OCI-LY1 (cell line): ENCODE measurements at regions not wholly inside any gene's neighbourhood (a gene's known extent, or its start where the extent isn't known, plus 50 kb on each side); places are given as distances from the start of the nearest gene placed in this dataset.

Experiments
- H2AFZ ChIP-seq: fragments of 200-600 bp; sonication (generic), shearing (Covaris generic); 2 replicates; pipeline ENCODE4 v1.6.0; 2014; ENCODE audit warnings: antibody characterized with exemption, mild to moderate bottlenecking, low read length
- H3F3A ChIP-seq: fragments of 200-600 bp; sonication (generic), shearing (Covaris generic); 2 replicates; pipeline ENCODE4 v1.6.0; 2014; ENCODE audit warnings: mild to moderate bottlenecking, antibody characterized with exemption, low read length, moderate library complexity; ENCODE audit not compliant: insufficient read depth
- H3K27ac ChIP-seq: fragments of 200-600 bp; sonication (generic); 2 replicates; pipeline ENCODE4 v1.5.1; 2014; ENCODE audit warnings: low read length, mixed run types, mild to moderate bottlenecking, low read depth; ENCODE audit not compliant: poor library complexity, severe bottlenecking
- H3K27me3 ChIP-seq: fragments of 200-600 bp; sonication (generic); 2 replicates; pipeline ENCODE4 v1.6.0; 2014; ENCODE audit warnings: antibody characterized with exemption, mild to moderate bottlenecking, low read length, moderate library complexity; ENCODE audit not compliant: insufficient read depth
- H3K36me3 ChIP-seq: fragments of 200-600 bp; sonication (generic); 2 replicates; pipeline ENCODE4 v1.6.1; 2014; ENCODE audit warnings: mild to moderate bottlenecking, antibody characterized with exemption, low read length, moderate library complexity, mixed read lengths; ENCODE audit not compliant: insufficient read depth
- H3K4me1 ChIP-seq: fragments of 200-600 bp; sonication (generic); 2 replicates; pipeline ENCODE4 v1.5.1; 2014; ENCODE audit warnings: mild to moderate bottlenecking, low read length, moderate library complexity; ENCODE audit not compliant: insufficient read depth, severe bottlenecking
- H3K4me2 ChIP-seq: fragments of 200-600 bp; sonication (generic), shearing (Covaris generic); 2 replicates; pipeline ENCODE4 v1.6.1; 2014; ENCODE audit warnings: low read length
- H3K4me3 ChIP-seq: fragments of 200-600 bp; sonication (generic); 2 replicates; pipeline ENCODE4 v1.5.1; 2014; ENCODE audit warnings: low read length, low read depth, mild to moderate bottlenecking, mixed read lengths; ENCODE audit not compliant: poor library complexity, severe bottlenecking
- H3K79me2 ChIP-seq: fragments of 200-600 bp; shearing (Covaris generic); 2 replicates; pipeline ENCODE4 v1.6.1; 2016; ENCODE audit warnings: mixed run types, low read length, mixed read lengths; ENCODE audit not compliant: insufficient read depth
- H3K9ac ChIP-seq: fragments of 200-600 bp; sonication (generic), shearing (Covaris generic); 2 replicates; pipeline ENCODE4 v1.6.1; 2014; ENCODE audit warnings: mild to moderate bottlenecking, low read length, mixed read lengths
- H3K9me2 ChIP-seq: fragments of 200-600 bp; sonication (generic), shearing (Covaris generic); 2 replicates; pipeline ENCODE4 v1.6.1; 2014; ENCODE audit warnings: low read depth, mild to moderate bottlenecking, low read length, mixed read lengths
- H3K9me3 ChIP-seq: fragments of 200-600 bp; shearing (Covaris generic); 2 replicates; pipeline ENCODE4 v1.6.1; 2014; ENCODE audit warnings: low read length, mixed read lengths
- H4K20me1 ChIP-seq: fragments of 200-600 bp; sonication (generic), shearing (Covaris generic); 2 replicates; pipeline ENCODE4 v1.6.0; 2016; ENCODE audit warnings: mild to moderate bottlenecking, low read length; ENCODE audit not compliant: insufficient read depth
- CTCF ChIP-seq: fragments of 200-600 bp; sonication (generic), shearing (Covaris generic); IDR thresholded peaks from 2 replicates; pipeline ENCODE4 v1.5.1; 2017; ENCODE audit warnings: mild to moderate bottlenecking, antibody characterized with exemption, low read length, moderate library complexity, mixed read lengths
- EZH2 ChIP-seq: fragments of 200-600 bp; sonication (generic), shearing (Covaris generic); IDR thresholded peaks from 2 replicates; pipeline ENCODE4 v1.8.0; 2017; ENCODE audit warnings: borderline replicate concordance, mixed run types, mild to moderate bottlenecking, antibody characterized with exemption, low read length, moderate library complexity, mixed read lengths

GRCh38 chr14:44626423-44626822 lies 119.3 kb upstream of the FSCB start:
- Histone ChIP-seq H3K9ac (no peak overlapping the region), H3K27ac (no peak overlapping the region), H3K36me3 (no peaks in the 10 kb centered on the region), H3K4me3 (no peak overlapping the region), H3K79me2 (no peaks in the 10 kb centered on the region), H3K4me2 (no peak overlapping the region), H3K9me3 (no peaks in the 10 kb centered on the region), H3K4me1 (no peaks in the 10 kb centered on the region), H3K27me3 (no peaks in the 10 kb centered on the region), H3F3A (no peaks in the 10 kb centered on the region), H4K20me1 (no peaks in the 10 kb centered on the region), H2AFZ (no peak overlapping the region), H3K9me2 (no peaks in the 10 kb centered on the region)
- TF ChIP-seq CTCF (no peak), EZH2 (no peak)

- Histone ChIP-seq H3K9me3 (no peaks in the 10 kb centered on the region), H3K4me1 (no peaks in the 10 kb centered on the region), H3K4me3 (no peak overlapping the region), H3K4me2 (no peak overlapping the region), H4K20me1 (no peaks in the 10 kb centered on the region), H3K27me3 (no peaks in the 10 kb centered on the region), H2AFZ (no peak overlapping the region), H3K79me2 (no peaks in the 10 kb centered on the region), H3K9me2 (no peaks in the 10 kb centered on the region), H3K36me3 (no peaks in the 10 kb centered on the region), H3K9ac (no peak overlapping the region), H3F3A (no peaks in the 10 kb centered on the region), H3K27ac (no peak overlapping the region)
- TF ChIP-seq CTCF (no peak), EZH2 (no peak)
These were observed 118.0 kb upstream of the FSCB start for GRCh38 chr14:44625098-44625497.

- H4K20me1 ChIP-seq = no peaks in the 10 kb centered on the region
- TF ChIP-seq CTCF (no peak), EZH2 (no peak)
These were observed 113.3 kb upstream of the FSCB start for GRCh38 chr14:44620121-44621019.

More at GRCh38 chr14:44620121-44621019, 113.3 kb upstream of the FSCB start:
- no peak overlapping the region for H3K9ac ChIP-seq
- H3K27ac ChIP-seq = no peak overlapping the region
- H3K4me2 ChIP-seq = no peak overlapping the region
- no peak overlapping the region for H3K4me3 ChIP-seq
- no peaks in the 10 kb centered on the region for H3K27me3 ChIP-seq
- no peaks in the 10 kb centered on the region for H3K36me3 ChIP-seq
- no peak overlapping the region for H2AFZ ChIP-seq
- no peaks in the 10 kb centered on the region for H3K9me2 ChIP-seq
- no peaks in the 10 kb centered on the region for H3K9me3 ChIP-seq
- no peaks in the 10 kb centered on the region for H3F3A ChIP-seq
- no peaks in the 10 kb centered on the region for H3K4me1 ChIP-seq
- H3K79me2 ChIP-seq = no peaks in the 10 kb centered on the region
